Endometrial microvascular endothelial cells (primary cell): ENCODE measurements at regions not wholly inside any gene's neighbourhood (a gene's known extent, or its start where the extent isn't known, plus 50 kb on each side); places are given as distances from the start of the nearest gene placed in this dataset.

ENCODE experiments used
- in situ Hi-C: cut with HindIII; loops from 2 replicates; pipeline ENCODE4 v1.10.0; 2017; ENCODE audit warnings: low sequenced_read_pairs, low pct_unique_long_range_greater_than_20kb; ENCODE audit errors: inconsistent ontology term

DNA sequence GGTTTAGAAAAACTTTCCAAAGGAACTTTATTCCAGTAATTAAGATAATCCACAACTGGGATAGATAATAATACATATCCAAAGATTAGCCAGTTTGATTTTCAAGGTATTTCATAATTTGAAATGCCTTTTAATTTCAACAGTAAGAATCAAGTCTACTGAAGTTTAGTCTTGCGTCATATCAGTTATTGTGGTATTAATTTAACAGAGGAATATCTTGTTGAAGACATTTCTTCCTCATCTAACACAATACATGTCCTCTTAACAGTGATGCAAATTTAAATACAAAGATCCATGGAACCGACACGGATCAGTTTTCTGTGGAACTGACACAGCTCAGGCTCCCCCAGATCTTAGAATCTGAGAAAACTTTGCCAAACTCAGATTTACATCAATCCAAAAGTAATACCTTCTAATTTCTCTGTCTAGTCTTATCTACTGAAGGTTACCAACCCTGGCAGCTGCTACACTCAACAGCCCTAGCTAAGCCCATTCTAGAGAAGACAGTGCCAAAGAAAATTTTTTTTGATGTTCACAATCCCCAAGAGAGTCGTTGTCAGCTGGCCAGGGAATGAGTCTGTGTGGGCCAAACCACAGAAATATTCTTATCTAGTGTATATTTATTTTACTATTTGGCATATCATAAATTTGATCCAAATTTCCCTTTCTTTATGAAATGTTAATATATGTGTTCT lies 365.2 kb upstream of the MEOX2 start:
- in situ Hi-C loops: loop anchor here (25.0 kb wide), 2 partner anchors 339 to 739 kb away; no protein-coding TSS in a partner anchor

DNA sequence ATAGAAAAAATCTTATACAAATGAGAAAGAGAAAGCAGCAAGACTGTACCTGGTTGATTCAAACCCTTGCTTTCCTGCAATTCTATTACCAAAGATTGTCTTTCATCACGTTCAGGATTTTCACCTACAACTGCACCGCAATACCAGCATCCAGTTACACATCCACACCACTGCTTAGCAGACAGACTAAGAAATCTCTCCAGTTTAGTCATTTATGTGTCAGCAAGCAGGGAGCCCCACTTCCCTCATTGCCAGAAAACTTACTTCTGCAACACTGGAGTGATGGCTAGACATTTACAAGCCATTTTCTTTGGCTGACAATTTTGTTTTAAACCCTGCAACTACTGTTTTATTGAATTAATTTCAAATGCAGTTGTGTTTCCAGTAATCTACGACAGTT lies 359.6 kb upstream of the MEOX2 start:
- in situ Hi-C loops: no loop called here

DNA sequence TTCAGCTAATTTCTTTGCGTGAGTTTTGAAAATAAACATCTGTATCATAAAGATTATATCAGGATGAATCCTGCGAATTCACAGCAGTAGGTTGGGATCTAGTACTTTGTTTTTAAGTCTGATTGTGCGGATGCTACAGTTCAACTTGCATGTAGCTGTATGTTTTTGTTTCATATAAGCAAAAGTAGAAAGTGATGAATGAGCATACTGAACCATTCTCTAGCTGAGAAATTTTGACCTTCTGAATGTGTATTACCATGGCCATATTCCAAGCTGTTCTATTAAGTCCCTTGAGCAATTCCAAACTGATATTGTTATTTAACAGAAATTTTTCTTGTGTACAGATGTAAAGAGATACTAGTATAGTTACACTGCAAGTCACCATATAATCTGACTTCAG lies 358.8 kb upstream of the MEOX2 start:
- in situ Hi-C loops: no loop called here

DNA sequence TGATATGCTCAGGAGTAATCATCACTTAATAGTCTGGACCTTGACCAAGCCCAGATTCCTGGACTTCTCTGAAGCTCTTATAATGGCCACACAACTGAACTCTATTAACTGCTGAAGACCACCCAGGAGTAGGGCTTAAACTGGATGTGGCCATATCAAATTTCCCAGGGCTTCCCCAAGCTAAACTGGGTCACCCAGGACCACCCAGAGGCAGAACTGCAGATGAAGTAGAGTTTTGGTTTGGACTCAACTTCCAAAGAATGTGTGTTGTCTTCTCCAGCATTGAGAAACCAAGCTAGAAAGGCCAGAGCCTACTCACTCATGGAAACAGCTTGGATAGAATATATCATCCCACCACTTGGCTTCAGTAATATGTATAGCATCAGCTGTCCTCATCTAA lies 358.2 kb upstream of the MEOX2 start:
- in situ Hi-C loops: no loop called here

DNA sequence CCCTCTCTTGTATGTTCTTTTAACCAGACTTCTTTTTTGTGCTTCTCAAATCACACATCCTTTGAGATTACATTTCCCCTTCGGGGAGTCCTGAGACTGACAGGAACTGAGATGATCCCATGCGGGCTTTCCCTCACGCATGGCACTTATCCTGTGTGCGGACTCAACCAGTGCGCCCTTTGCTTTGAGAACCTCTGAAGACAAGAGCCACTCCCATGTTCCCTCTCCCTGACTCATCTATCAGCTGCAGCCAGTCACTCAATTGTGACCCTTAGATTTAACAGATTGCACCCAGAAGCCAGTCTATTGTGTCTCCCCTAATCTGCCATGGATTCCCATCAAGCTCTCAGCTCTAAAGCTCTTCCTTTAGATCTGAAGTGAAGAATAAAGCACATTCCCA lies 353.9 kb upstream of the MEOX2 start:
- in situ Hi-C loops: no loop called here

DNA sequence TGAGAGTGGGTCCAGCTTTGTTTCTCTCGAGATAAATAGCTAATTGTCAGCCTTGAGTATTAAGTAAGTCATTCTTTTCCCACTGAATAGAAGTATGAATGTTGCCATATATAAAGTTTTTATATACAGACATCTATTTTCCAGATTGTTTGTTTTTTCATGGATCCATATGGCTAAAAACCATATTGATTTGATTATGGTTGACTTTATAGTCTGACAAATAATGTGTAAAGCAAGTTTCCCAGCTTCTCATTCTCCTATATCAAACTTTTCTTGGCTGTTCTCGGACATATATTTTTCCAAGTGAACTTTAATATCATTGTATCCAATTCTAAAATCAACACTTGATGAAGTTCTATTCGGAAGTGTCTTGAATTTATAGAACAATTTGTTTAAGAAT lies 352.4 kb upstream of the MEOX2 start:
- in situ Hi-C loops: no loop called here

DNA sequence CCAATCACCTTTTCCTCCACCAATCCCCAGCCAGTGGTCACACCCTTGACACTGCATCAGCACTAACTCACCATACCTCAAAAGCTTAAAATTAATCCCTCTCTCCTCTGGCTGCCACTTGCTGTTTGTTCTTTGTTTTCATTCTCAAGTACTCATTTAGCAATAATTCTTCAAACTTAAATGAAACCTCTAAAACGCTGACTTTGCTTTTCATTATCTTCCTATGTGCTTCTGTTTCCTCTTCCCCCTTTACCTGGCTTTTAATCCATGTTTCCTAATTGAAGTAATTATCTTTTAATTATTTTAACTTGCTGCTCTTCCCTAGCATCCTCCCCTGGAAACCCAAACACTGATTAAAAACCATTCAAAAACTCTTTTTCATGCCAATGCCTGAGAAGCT lies 348.9 kb upstream of the MEOX2 start:
- in situ Hi-C loops: no loop called here

DNA sequence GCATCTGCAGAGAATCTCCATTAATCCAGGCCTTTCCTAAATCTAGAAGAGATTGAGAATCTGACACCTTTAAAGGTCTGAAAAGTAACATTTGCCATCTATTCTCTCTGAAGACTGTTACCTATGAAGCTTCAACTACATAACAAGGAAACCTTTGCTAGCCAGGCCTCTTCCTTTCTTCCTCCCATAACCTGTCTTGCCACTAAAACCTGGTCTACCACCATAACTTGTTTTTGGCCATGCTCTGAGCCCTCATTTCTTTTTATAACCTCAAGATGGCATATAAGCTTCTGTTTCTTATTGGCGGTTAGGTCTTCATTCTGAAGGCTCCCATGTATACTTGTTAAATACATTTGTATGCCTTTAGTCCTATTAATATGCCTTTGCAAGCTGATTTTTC lies 348.4 kb upstream of the MEOX2 start:
- in situ Hi-C loops: no loop called here

DNA sequence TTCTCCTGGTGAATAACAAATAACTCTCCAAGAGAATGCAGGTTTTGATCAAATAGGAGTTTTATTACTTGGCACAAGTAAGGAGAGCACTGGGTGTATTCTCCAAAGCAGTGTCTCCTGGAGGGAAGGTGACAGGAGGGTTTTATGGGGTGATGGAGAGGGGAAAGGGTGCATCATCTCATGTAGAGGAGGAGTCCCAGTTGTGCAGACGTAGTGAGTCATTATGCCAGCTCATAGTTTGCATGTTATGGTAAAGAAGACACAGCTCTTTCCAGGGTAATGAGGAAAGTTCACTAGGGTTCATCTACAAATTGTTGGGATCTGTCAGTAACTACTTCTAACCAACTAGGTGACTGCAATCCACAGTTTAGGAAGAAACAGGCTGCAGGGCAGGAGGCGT lies 347.9 kb upstream of the MEOX2 start:
- in situ Hi-C loops: no loop called here

DNA sequence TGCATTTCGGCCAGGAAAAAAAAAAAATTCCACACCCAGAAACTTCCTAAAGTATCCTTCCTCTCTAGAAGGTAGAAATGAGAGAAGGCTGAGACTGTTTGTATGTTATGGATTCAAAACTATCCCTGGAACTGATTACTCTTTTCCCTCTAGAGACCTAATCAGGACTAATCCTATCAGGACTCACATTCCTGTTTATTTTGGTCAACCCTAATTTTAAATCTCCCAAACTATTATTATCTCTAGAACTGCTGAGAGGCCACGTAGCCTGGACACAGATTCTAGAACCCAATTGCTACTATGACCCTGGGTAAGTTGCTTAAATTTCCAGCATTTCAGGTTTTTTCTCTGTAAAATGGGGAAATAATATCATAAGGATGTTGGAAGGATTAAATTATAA lies 346.8 kb upstream of the MEOX2 start:
- in situ Hi-C loops: no loop called here

DNA sequence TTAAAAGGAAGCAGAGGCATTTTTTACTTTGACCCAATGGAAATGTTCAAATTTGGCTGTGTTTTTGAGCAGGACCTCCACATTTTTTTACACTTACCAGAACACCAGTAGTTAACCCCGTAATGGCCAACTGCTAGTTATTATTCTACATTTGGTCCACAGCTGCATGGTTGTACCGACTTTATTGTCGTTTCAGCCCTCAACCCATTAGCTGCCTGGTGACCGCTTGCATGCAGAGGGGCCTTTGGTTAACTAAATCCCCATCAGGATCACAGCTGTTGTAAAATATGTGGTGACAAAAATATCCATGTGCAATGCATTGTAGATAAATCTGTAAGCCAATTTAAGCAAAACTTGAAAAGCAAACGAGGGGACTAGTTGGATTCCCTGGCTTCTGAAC lies 342.2 kb upstream of the MEOX2 start:
- in situ Hi-C loops: no loop called here

DNA sequence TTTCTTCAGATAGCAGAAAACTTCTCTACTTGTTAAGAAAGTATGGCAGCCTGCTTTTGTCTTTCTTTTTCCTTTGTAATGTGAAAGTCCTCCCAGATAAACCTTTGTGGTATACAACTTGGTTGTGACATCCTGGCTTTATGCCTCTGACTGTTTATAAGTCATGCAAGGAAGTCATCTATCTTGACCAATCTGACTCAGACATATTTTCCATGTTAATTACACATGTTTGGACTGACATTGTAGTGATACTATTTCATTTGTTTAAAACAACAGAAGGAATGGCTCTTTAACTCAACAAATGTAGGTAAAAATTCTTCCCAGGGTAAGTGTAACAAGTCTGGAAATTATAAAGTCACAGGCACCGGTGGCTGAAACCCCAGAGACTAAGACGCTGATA lies 341.6 kb upstream of the MEOX2 start:
- in situ Hi-C loops: no loop called here

DNA sequence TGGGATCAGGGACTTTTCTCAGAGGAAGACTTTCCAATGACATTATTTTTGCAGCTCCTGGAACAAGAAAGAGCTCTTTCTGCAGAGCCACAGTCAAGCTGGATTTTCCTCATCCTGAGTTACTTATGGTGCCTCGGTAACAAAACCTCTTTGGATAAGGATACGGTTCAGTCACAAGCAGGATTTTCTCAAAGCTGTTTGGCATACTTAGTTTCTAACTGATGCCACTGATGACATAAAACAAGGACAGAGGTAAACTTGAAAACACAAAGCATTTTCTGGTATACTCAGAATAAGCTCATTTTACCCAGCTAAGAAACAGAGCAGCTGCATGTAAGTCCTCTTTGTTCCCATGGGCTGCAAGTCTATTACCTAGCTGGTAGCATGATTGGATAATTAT lies 340.9 kb upstream of the MEOX2 start:
- in situ Hi-C loops: no loop called here

DNA sequence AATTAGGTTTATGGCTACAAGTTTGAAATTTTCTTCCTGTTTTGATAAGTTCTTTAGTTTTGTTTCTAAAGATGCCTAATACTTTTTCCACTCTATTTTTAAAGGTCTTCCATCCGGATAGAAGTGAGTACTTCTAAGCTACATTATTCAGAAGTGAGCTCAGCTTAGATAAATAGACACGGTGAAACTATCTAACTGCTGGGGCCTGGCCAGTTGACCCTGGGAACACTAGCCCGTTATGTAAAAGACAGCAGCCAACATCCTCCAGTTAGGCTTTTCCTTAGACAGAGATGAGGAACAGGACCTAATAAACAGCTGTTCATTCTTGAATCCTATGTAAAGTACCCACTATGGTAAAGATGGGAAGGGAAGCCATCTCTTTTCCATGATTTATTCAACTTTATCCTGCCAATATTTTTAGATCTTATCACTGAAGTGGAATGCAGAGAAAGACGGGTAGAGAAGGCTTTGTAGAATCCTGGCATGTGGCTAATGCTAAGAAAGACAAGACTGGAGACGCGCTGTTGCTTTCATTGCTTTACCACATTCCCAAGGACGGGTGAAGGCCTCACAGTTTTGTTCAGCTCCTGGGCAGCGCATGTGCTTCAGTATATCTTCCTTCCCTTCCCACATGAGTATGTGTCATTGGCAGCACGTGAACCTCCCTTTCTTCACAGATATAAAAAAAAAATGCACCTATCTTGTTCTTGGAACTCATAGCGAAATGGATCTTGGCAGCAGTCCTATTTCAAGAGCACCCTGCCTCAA lies 340.0 kb upstream of the MEOX2 start:
- in situ Hi-C loops: no loop called here

DNA sequence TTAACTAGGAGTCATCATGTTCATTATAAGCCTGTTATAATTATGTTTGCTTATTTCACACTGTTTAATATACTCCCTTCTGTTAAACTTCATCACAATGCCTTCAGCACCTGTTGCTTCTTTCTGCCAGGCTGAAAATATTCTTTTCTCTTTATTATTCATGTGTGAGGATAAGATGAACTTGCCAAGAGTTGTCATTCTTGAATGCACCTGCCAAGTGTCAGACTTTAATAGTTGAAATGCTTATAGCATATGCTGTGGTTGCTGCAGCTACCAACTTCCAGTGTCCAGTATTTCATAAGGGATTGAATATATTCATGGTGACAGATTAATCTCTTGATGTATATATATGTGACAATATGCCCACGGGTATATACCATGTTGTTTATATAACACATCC lies 339.2 kb upstream of the MEOX2 start:
- in situ Hi-C loops: no loop called here

DNA sequence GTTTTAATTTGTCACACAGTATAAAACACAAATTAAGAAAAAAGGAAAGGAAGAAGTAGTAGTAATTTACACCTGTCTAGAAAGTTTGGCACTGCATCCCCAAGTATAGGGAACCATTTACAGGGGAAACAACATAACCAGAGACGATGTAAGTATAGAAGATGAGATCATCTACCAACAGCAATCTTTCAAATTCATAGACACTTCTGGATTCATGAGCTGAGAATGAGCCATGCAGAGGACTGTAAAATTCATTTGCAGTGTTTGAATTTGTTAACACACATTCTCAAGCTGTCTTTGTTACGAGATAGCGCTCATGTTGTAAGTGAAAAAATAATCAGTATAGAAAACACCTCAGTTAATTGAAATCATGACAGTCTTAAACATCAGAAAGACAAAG lies 337.0 kb upstream of the MEOX2 start:
- in situ Hi-C loops: no loop called here

DNA sequence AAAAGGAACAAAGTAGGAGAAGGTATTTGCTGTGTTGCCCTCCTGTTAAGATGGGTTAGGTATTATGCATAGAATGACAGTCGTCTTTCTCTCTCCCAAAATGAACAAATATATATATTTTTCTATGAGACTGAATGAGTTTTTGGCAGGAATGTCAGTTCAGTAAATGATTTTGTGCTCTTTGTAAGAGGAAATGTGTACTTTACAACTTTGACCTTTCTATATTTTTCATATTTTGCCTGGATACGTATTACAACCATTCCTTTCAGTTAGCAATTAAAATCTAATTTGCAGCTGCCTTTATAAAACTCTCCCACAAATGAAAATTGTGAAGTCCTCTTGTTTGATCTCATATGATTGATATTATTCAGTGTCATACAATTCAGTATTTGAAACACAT lies 336.6 kb upstream of the MEOX2 start:
- in situ Hi-C loops: no loop called here

DNA sequence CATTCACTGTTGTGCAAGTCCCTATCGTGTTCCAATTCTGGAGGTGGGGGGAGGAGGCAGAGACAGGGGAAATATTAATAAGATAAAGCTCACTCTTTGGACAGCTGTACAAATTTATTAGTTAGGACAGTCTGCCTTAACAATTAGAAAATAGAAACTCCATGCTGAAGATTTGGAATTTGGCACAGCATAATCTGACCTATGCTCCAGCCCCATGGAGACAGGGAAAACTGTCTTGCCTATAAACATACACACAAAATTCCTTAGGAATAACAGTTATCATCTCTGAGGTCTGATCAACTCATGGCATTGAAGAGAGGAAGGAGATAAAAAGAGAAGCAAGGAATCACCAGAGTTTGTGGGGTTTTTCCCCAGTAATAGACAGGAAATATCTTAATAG lies 335.4 kb upstream of the MEOX2 start:
- in situ Hi-C loops: no loop called here

DNA sequence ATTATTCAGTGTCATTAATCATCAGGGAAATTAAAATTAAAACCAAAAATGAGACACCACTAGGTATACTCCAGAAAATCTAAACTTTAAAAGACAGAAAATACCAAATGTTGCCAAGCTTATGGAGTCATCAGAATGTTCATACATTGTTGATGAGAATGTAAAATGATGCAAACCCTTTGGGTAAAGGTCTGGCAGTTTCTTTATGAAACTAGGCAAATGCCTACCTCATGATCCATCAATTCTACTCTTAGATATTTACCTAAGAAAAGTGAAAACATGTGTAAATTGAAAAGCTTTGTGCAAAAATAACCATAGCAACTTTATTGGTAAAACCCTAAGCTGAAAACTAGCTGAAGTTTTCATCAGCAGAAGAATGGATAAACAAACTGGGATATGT lies 329.5 kb upstream of the MEOX2 start:
- in situ Hi-C loops: no loop called here

DNA sequence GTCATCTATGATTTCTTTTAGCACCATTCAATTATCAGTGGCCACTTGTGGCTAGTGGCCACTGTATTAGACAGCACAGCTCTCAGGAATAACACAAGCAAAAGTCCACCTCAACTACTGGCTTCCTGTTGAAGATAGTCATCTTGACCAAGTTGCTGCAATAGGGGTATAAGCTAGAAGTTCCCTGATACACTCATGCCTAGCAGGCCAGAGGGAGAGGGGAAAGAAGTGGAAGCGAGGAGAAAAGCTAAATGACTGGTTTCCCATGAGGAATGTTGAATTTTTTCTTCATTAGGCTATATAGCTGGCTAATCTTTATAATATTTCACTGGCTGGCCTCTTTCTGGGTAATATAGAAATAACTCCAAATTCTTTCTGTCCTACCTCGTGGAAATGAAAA lies 327.5 kb upstream of the MEOX2 start:
- in situ Hi-C loops: no loop called here

DNA sequence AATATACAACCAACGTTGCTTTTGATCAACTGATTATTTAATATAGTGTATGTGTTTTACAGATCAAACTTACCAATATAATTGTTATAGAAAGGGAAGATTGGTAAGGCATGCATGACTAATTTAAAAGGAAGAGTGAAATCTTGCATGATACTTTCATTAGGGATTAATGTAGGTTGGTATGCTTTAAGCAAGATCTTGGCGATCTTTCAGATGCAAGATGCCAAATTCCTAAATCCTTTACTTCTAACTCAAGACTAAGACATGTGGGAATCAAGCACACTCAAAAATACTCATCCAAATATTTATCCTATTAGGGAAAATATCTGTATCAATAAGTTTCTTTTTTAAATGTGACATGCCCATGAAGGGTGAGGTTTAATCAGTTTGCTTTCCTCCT lies 321.4 kb upstream of the MEOX2 start:
- in situ Hi-C loops: no loop called here
